Left ventricle myocardium inferior (tissue), 1 donor: ENCODE measurements at regions not wholly inside any gene's neighbourhood (a gene's known extent, or its start where the extent isn't known, plus 50 kb on each side); places are given as distances from the start of the nearest gene placed in this dataset.

ENCODE experiments used
- DNase-seq: peaks from one replicate; pipeline ENCODE4 v3.0.0-alpha.2; 2020
- H3K27ac ChIP-seq: fragments of 200-600 bp; replicated peaks from 2 replicates; pipeline ENCODE4 v1.8.0; 2021
- H3K27me3 ChIP-seq: fragments of 200-600 bp; 2 replicates; pipeline ENCODE4 v1.8.0; 2021; ENCODE audit warnings: low read depth
- H3K36me3 ChIP-seq: fragments of 200-600 bp; 2 replicates; pipeline ENCODE4 v1.8.0; 2021
- H3K4me1 ChIP-seq: fragments of 200-600 bp; 2 replicates; pipeline ENCODE4 v1.8.0; 2021
- H3K4me3 ChIP-seq: fragments of 200-600 bp; 2 replicates; pipeline ENCODE4 v1.8.0; 2021; ENCODE audit warnings: mild to moderate bottlenecking, moderate library complexity
- H3K9me3 ChIP-seq: fragments of 200-600 bp; replicated peaks from 2 replicates; pipeline ENCODE4 v1.8.0; 2021
- intact Hi-C: fragments of 100-400 bp; cut with micrococcal nuclease; formaldehyde crosslinking; loops from one replicate; pipeline ENCODE4 v1.11.0; 2022
- TF ChIP-seq, protein P1 (sequence below): fragments of 200-600 bp; IDR thresholded peaks from 2 replicates; pipeline ENCODE4 v1.8.0; 2021; ENCODE audit warnings: antibody characterized with exemption, mild to moderate bottlenecking, borderline replicate concordance
- donor health status: DM: no; HTN: yes; CAD: no; lungs with severe emphysema.

DNA sequence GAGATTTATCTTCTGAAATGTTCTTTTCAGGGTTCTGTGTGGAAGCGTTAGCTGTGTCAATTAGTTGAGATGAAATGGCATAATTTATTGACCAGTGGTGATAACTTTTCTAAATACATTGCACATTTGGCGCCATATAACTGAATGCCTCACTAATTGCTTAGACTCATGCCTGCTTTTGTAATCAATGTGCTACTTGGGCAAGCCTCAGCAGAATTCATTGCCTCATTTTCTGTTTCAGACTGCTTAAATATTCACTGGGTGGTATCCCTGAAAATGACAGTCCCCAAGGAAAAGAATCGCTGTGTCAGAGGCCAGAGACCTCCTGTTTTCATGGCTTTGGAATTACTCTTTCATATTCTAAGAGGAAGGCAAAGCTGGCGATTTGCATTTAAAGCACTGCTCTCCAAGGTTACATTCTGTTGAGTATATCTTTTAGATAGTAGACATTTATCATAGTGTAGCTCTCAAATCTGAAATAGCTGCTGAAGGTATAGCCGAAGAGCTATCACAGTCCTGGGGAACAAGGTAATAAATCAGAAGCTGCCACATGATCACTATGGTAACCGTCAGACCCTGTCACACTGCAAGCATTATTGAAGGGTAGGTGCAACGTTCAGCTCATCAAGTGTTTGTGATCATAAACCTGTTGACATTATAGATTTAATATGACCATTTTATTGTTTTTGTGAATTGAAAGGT lies 297.3 kb upstream of the E2F7 start:
- Histone ChIP-seq H3K9me3 (peaks cover 1% of the 10 kb centered on the region), H3K4me1 (no peaks in the 10 kb centered on the region), H3K27me3 (no peaks in the 10 kb centered on the region), H3K36me3 (no peaks in the 10 kb centered on the region), H3K4me3 (no peak overlapping the region), H3K27ac (no peak overlapping the region)
- TF ChIP-seq, protein P1, sequence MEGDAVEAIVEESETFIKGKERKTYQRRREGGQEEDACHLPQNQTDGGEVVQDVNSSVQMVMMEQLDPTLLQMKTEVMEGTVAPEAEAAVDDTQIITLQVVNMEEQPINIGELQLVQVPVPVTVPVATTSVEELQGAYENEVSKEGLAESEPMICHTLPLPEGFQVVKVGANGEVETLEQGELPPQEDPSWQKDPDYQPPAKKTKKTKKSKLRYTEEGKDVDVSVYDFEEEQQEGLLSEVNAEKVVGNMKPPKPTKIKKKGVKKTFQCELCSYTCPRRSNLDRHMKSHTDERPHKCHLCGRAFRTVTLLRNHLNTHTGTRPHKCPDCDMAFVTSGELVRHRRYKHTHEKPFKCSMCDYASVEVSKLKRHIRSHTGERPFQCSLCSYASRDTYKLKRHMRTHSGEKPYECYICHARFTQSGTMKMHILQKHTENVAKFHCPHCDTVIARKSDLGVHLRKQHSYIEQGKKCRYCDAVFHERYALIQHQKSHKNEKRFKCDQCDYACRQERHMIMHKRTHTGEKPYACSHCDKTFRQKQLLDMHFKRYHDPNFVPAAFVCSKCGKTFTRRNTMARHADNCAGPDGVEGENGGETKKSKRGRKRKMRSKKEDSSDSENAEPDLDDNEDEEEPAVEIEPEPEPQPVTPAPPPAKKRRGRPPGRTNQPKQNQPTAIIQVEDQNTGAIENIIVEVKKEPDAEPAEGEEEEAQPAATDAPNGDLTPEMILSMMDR, result no peak
- intact Hi-C loops, result no loop called here
- no peak for DNase-seq

DNA sequence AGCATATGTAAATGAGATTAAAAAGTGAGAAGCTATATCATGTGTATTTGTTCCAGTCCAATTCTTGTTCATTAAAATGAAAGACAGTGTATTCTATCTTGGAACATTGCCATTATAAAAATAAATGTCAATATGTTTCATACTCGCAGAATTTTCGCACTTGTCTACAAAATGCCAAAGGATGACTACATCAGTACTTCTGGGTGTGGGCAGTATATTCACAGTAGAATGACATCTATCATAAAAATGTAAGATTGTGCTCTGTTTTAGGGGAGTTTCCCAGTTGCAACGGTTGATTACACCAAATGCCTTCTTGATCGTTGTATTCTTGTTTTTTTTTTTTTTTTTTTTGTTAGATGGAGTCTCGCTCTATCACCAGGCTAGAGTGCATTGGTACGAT lies 292.3 kb upstream of the E2F7 start:
- Histone ChIP-seq H3K4me1 (peaks cover 5% of the 10 kb centered on the region), H3K27me3 (no peaks in the 10 kb centered on the region), H3K27ac (no peak overlapping the region), H3K9me3 (no peaks in the 10 kb centered on the region), H3K36me3 (no peaks in the 10 kb centered on the region), H3K4me3 (no peak overlapping the region)
- intact Hi-C loops, result no loop called here
- TF ChIP-seq, protein P1, result no peak
- no peak for DNase-seq

DNA sequence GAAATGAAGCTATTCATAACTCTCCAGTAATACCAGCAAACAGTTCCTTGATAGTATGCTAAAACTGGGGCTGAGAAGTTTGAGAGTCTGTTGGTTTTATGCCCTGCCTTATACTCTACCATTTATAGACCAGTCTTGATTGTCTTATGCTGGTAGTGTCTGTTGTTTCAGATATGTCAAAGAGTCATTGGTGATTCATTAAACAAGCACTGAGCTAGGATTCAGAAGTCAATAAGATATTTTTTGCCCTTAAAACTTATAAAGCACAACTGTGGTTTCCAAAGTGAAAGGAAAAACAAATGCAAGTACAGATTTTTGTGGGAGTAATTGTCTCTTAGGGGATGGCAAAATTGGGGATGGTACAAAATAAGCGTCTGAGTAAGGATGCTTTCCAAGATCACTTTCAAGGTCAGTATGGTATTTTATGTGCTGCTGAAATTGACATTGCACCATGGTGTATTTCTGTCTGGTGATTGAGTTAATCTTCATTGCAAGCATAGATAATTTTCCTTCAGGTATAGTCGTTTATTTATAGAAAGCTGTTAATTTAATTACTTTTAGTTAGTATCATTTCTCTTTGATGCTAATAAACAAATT lies 289.5 kb upstream of the E2F7 start:
- no peak overlapping the region for H3K4me3 ChIP-seq
- no peak for DNase-seq
- TF ChIP-seq, protein P1, result no peak
- peaks cover 5% of the 10 kb centered on the region for H3K4me1 ChIP-seq
- H3K27me3 ChIP-seq, result no peaks in the 10 kb centered on the region
- H3K36me3 ChIP-seq, result no peaks in the 10 kb centered on the region
- H3K9me3 ChIP-seq, result no peaks in the 10 kb centered on the region
- intact Hi-C loops, result no loop called here
- no peak overlapping the region for H3K27ac ChIP-seq

GRCh38 chr12:77352946-77353345 lies 287.6 kb upstream of the E2F7 start:
- TF ChIP-seq, protein P1, result no peak
- Histone ChIP-seq H3K4me1 (peaks cover 12% of the 10 kb centered on the region), H3K4me3 (no peak overlapping the region), H3K36me3 (no peaks in the 10 kb centered on the region), H3K9me3 (no peaks in the 10 kb centered on the region), H3K27me3 (no peaks in the 10 kb centered on the region), H3K27ac (no peak overlapping the region)
- no peak for DNase-seq
- intact Hi-C loops, result no loop called here

DNA sequence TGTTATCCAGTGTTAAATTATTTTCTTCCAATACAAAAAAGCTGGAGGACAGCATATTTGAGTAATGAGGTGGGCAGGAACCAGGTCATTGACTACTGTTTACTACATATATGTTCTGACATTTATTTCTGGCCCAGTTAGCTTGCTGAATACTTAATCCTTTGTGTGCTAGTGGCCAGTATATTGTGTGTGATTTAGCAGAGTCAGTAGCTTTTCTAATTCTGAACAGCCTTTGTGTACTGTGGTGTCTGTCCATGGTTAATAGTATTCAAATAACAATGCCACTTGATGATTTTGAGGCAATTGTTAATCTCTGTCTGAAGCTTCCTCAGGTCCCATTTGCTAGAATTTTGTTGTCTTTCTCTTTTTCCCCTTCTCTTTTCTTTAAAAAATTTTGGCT lies 286.5 kb upstream of the E2F7 start:
- no peak for DNase-seq
- Histone ChIP-seq H3K27me3 (no peaks in the 10 kb centered on the region), H3K36me3 (no peaks in the 10 kb centered on the region), H3K9me3 (no peaks in the 10 kb centered on the region), H3K27ac (no peak overlapping the region), H3K4me1 (peaks cover 20% of the 10 kb centered on the region), H3K4me3 (no peak overlapping the region)
- intact Hi-C loops, result no loop called here
- TF ChIP-seq, protein P1, result no peak
